CD14-positive monocyte (primary cell): ENCODE measurements at regions not wholly inside any gene's neighbourhood (a gene's known extent, or its start where the extent isn't known, plus 50 kb on each side); places are given as distances from the start of the nearest gene placed in this dataset.

Source experiments
- DNase-seq, 3 donors: peaks; one replicate each; pipeline ENCODE4 v3.0.0-alpha.2; 2011 to 2022
- H2AFZ ChIP-seq: 2 replicates; pipeline ENCODE4 v1.6.0; 2012; ENCODE audit warnings: mild to moderate bottlenecking, low read depth, low read length, inconsistent platforms; ENCODE audit not compliant: insufficient read depth, poor library complexity, severe bottlenecking
- H3K27ac ChIP-seq, 2 donors: 1 replicate in 1 of 2; 2 replicates in 1 of 2; pipeline ENCODE4 v1.5.1; 2012 to 2013; ENCODE audit warnings: low read length in 2 of 2, control low read depth in 1 of 2, inconsistent platforms in 1 of 2, low read depth in 1 of 2, mild to moderate bottlenecking in 1 of 2
- H3K27me3 ChIP-seq, 2 donors: one replicate each; pipeline versions ENCODE4 v1.6.0 to v1.6.1; 2011 to 2013; ENCODE audit warnings: low read length in 2 of 2; ENCODE audit not compliant: control insufficient read depth in 2 of 2, insufficient read depth in 2 of 2
- H3K36me3 ChIP-seq, 2 donors: replicated peaks in 1 of 2; 1 replicate in 1 of 2; 2 replicates in 1 of 2; pipeline versions ENCODE4 v1.5.1 to v1.6.1; 2012 to 2013; ENCODE audit warnings: low read length in 2 of 2, control low read depth in 1 of 2, inconsistent platforms in 1 of 2, mild to moderate bottlenecking in 1 of 2; ENCODE audit not compliant: insufficient read depth in 2 of 2, control insufficient read depth in 1 of 2
- H3K4me1 ChIP-seq, 2 donors: 1 replicate in 1 of 2; 2 replicates in 1 of 2; pipeline versions ENCODE4 v1.5.1 to v1.6.1; 2012 to 2013; ENCODE audit warnings: low read length in 2 of 2, control low read depth in 1 of 2, inconsistent platforms in 1 of 2, mild to moderate bottlenecking in 1 of 2, moderate library complexity in 1 of 2; ENCODE audit not compliant: insufficient read depth in 2 of 2, control insufficient read depth in 1 of 2
- H3K4me2 ChIP-seq: replicated peaks from 2 replicates; pipeline ENCODE3; 2012; ENCODE audit warnings: low read length, moderate library complexity, mild to moderate bottlenecking; ENCODE audit not compliant: poor library complexity, severe bottlenecking; ENCODE audit errors: extremely low read depth
- H3K4me3 ChIP-seq, 3 experiments: fragments of 200-600 bp in 1 of 3; sonication (generic) in 1 of 3; replicated peaks in 1 of 3; 1 replicate in 2 of 3; 2 replicates in 1 of 3; pipeline ENCODE4 v1.5.1; 2011 to 2013; ENCODE audit warnings: low read length in 3 of 3, mild to moderate bottlenecking in 3 of 3, control low read depth in 2 of 3, low read depth in 2 of 3, inconsistent platforms in 1 of 3, moderate library complexity in 1 of 3
- H3K79me2 ChIP-seq: 2 replicates; pipeline ENCODE4 v1.6.0; 2012; ENCODE audit warnings: mild to moderate bottlenecking, control low read depth, inconsistent platforms, low read length, moderate library complexity; ENCODE audit not compliant: insufficient read depth
- H3K9ac ChIP-seq: 2 replicates; pipeline ENCODE4 v1.6.0; 2017; ENCODE audit warnings: low read length, mild to moderate bottlenecking; ENCODE audit not compliant: insufficient read depth, poor library complexity, severe bottlenecking
- H3K9me3 ChIP-seq, 2 donors: replicated peaks in 1 of 2; 1 replicate in 1 of 2; 2 replicates in 1 of 2; pipeline versions ENCODE4 v1.5.1 to v1.6.1; 2012 to 2013; ENCODE audit warnings: low read length in 2 of 2, control low read depth in 1 of 2; ENCODE audit not compliant: control insufficient read depth in 1 of 2, insufficient read depth in 1 of 2
- H4K20me1 ChIP-seq: 2 replicates; pipeline ENCODE4 v1.6.0; 2012; ENCODE audit warnings: mild to moderate bottlenecking, low read length, control low read depth, moderate library complexity; ENCODE audit not compliant: insufficient read depth
- H3K27ac Mint-ChIP-seq, 7 donors: one replicate each; pipeline ENCODE4 v1.8.0; 2020; ENCODE audit warnings: mild to moderate bottlenecking in 7 of 7, mixed read lengths in 7 of 7, moderate library complexity in 6 of 7, inconsistent platforms in 2 of 7
- H3K27me3 Mint-ChIP-seq, 3 donors: one replicate each; pipeline ENCODE4 v1.8.0; 2021 to 2022; ENCODE audit warnings: low read depth in 3 of 3, mild to moderate bottlenecking in 3 of 3, mixed read lengths in 3 of 3, moderate library complexity in 3 of 3, inconsistent platforms in 1 of 3
- H3K36me3 Mint-ChIP-seq, 2 donors: one replicate each; pipeline ENCODE4 v1.8.0; 2020; ENCODE audit warnings: mixed read lengths in 2 of 2, inconsistent platforms in 1 of 2, mild to moderate bottlenecking in 1 of 2
- H3K4me1 Mint-ChIP-seq: one replicate; pipeline ENCODE4 v1.8.0; 2020; ENCODE audit warnings: mild to moderate bottlenecking, mixed read lengths
- H3K4me3 Mint-ChIP-seq, 2 donors: one replicate each; pipeline ENCODE4 v1.8.0; 2020; ENCODE audit warnings: mild to moderate bottlenecking in 2 of 2, mixed read lengths in 2 of 2, moderate library complexity in 1 of 2
- H3K9me3 Mint-ChIP-seq, 7 donors: one replicate each; pipeline ENCODE4 v1.8.0; 2020 to 2022; ENCODE audit warnings: mixed read lengths in 7 of 7, mild to moderate bottlenecking in 6 of 7, moderate library complexity in 6 of 7, inconsistent platforms in 2 of 7
- WGBS: methylation state at CpG from one replicate; pipeline ENCODE4 v1.1.5; 2013; ENCODE audit warnings: missing lambda C conversion rate; ENCODE audit not compliant: insufficient coverage; 5-methylcytosine and 5-hydroxymethylcytosine counted together
- intact Hi-C, 2 donors: fragments of 100-400 bp; cut with micrococcal nuclease; formaldehyde crosslinking; loops; one replicate each; pipeline versions ENCODE4 v1.15.0 to v1.15.1; 2023
- TF ChIP-seq, protein P1 (sequence below): fragments of 200-600 bp; IDR thresholded peaks from one replicate; pipeline ENCODE4 v1.8.0; 2022; ENCODE audit warnings: antibody characterized with exemption, mild to moderate bottlenecking

DNA sequence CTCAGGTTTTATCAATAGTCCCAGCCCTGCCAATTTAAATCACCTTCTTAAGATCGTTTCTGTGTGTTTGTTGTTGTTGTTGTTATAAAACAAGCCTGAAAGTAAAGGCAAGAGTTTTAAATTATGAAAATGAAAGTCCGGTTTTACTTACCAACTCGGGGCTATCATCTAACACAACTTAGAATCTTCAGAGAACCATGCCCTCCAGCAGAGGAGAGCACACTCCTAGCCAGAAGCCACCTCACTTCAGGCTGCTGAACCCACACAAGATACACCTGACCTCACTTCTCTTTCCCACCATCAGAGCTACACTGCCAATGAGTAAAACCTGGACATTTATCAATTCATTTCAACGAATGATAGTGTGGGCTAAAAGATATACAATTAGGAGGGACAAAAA is 335.2 kb downstream of the IRS1 start:
- Mint-ChIP-seq H3K36me3 (no peaks in the 10 kb centered on the region), H3K27ac (no peak overlapping the region), H3K4me3 (no peak overlapping the region), H3K27me3 (peaks cover 0 to 4% (median 0%) of the 10 kb centered on the region in 3 donors), H3K4me1 (no peaks in the 10 kb centered on the region), H3K9me3 (peaks cover 3 to 12% (median 8%) of the 10 kb centered on the region in 7 donors)
- Histone ChIP-seq H3K27me3 (peaks cover 0 to 2% of the 10 kb centered on the region in 2 donors), H3K9ac (no peak overlapping the region), H2AFZ (no peak overlapping the region), H3K4me1 (no peaks in the 10 kb centered on the region), H4K20me1 (no peaks in the 10 kb centered on the region), H3K36me3 (no peaks in the 10 kb centered on the region), H3K27ac (no peak overlapping the region), H3K4me3 (no peak overlapping the region), H3K4me2 (no peak overlapping the region), H3K79me2 (no peaks in the 10 kb centered on the region), H3K9me3 (no peaks in the 10 kb centered on the region)
- no CpG with 5 or more reads among the region's 4 CpGs for WGBS
- TF ChIP-seq, protein P1, sequence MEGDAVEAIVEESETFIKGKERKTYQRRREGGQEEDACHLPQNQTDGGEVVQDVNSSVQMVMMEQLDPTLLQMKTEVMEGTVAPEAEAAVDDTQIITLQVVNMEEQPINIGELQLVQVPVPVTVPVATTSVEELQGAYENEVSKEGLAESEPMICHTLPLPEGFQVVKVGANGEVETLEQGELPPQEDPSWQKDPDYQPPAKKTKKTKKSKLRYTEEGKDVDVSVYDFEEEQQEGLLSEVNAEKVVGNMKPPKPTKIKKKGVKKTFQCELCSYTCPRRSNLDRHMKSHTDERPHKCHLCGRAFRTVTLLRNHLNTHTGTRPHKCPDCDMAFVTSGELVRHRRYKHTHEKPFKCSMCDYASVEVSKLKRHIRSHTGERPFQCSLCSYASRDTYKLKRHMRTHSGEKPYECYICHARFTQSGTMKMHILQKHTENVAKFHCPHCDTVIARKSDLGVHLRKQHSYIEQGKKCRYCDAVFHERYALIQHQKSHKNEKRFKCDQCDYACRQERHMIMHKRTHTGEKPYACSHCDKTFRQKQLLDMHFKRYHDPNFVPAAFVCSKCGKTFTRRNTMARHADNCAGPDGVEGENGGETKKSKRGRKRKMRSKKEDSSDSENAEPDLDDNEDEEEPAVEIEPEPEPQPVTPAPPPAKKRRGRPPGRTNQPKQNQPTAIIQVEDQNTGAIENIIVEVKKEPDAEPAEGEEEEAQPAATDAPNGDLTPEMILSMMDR: no peak
- intact Hi-C loops: no loop called here
- no peak for DNase-seq

DNA sequence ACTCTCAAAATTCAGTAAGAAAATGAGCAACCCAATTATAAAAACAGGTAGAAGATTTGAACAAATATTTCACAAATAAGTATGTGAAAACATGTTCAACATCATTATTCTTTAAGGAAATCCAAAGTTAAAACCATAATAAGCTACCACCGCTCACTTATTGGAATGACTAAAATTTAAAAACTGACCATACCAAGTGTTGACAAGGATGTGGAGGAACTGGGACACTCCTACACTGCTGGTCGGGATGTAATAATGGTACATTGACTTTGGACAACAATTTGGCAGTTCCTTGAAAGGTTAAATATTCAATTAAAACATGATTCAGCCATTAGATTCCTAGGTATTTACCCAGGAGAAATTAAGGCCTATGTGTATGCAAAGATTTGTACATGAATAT is 336.5 kb downstream of the IRS1 start:
- no peaks in the 10 kb centered on the region for H3K9me3 ChIP-seq
- Mint-ChIP-seq H3K36me3 (no peaks in the 10 kb centered on the region), H3K9me3 (peaks cover 3 to 12% (median 10%) of the 10 kb centered on the region in 7 donors), H3K27me3 (peaks cover 2 to 4% (median 2%) of the 10 kb centered on the region in 3 donors), H3K4me3 (no peak overlapping the region), H3K27ac (no peak overlapping the region), H3K4me1 (no peaks in the 10 kb centered on the region)
- no peak overlapping the region for H2AFZ ChIP-seq
- H3K36me3 ChIP-seq: no peaks in the 10 kb centered on the region
- intact Hi-C loops: no loop called here
- TF ChIP-seq, protein P1: no peak
- H3K4me1 ChIP-seq: no peaks in the 10 kb centered on the region
- DNase-seq: no peak
- no peak overlapping the region for H3K9ac ChIP-seq
- no peaks in the 10 kb centered on the region for H3K79me2 ChIP-seq
- H4K20me1 ChIP-seq: no peaks in the 10 kb centered on the region
- WGBS: no CpG with 5 or more reads among the region's 2 CpGs
- H3K27me3 ChIP-seq: peaks cover 0 to 2% of the 10 kb centered on the region in 2 donors
- H3K4me3 ChIP-seq: no peak overlapping the region
- no peak overlapping the region for H3K27ac ChIP-seq
- no peak overlapping the region for H3K4me2 ChIP-seq
